Breast epithelium (tissue), 3 donors: ENCODE measurements at regions not wholly inside any gene's neighbourhood (a gene's known extent, or its start where the extent isn't known, plus 50 kb on each side); places are given as distances from the start of the nearest gene placed in this dataset.

Experiments used
- CTCF ChIP-seq, 3 donors: fragments of 450-650 bp; IDR thresholded peaks; one replicate each; pipeline ENCODE4 v1.5.1; 2016 to 2017; ENCODE audit warnings: antibody characterized with exemption in 3 of 3, mild to moderate bottlenecking in 3 of 3, moderate library complexity in 3 of 3
- POLR2A ChIP-seq: fragments of 450-650 bp; IDR thresholded peaks from one replicate; pipeline ENCODE4 v1.6.1; 2016; ENCODE audit warnings: antibody characterized with exemption, mild to moderate bottlenecking, moderate library complexity

- TF ChIP-seq POLR2A: no peak
- TF ChIP-seq CTCF (IDR thresholded peaks at IDR 0.05): no peak
Measured at GRCh38 chr7:81073931-81074251, 155.0 kb upstream of the SEMA3C start.
